ENCODE measurements at regions not wholly inside any gene's neighbourhood (a gene's known extent, or its start where the extent isn't known, plus 50 kb on each side); places are given as distances from the start of the nearest gene placed in this dataset.

DNA sequence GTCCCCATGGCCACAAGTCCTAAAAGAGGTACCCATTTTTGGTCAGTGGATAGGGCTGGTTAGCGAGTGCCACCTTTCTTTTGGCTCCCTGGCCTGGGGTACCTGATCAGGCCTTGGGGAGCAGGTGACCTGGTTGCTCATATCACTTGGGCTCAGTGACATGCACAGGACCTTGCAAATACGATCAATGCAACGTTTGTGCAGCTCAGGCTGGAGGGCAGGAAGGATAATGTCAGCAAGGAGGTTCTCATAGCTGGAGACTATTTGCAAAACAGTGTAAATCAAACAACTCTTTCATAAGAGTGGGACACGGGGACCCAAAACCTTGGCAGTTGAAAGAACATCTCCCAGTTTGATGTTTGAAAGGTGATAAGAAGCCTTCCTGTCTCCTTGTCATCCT, 127.4 kb upstream of the CADM1 start:
- no peak overlapping the region for H3K9ac ChIP-seq (ENCODE audit: low read length)
- no peak overlapping the region for H3K4me3 ChIP-seq (ENCODE audit: low read length)
- no peaks in the 10 kb centered on the region for H3K9me3 ChIP-seq (ENCODE audit: control insufficient read depth, low read depth, low read length)

DNA sequence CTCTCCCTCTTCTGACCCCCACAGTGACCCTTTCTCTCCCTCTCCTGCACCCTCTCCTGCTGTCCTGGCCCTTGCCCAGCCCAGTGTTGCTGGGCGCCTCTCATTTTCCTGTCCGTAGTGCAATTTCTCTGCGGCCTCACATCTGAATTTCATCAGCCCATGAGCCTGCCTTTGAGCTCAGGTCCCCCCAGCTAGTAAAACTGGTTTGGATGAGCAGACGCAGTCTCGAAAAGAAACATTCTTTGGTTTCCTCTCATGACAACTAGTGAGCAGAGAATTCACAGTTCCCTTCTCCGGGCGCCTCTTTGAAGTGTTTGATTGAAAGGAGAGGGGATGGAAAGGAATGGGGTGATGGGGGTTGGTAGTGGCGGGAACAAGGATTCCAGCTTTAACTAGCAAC, 126.0 kb upstream of the CADM1 start:
- Histone ChIP-seq H3K27me3 (ENCODE audit: control insufficient read depth, insufficient read depth, low read length) (peaks cover 4% of the 10 kb centered on the region), H3K27ac (ENCODE audit: low read length) (no peak overlapping the region), H3K4me3 (ENCODE audit: low read length) (no peak overlapping the region), H3K9me3 (ENCODE audit: control insufficient read depth, low read depth, low read length) (no peaks in the 10 kb centered on the region), H3K4me1 (ENCODE audit: control insufficient read depth, low read depth, low read length) (peaks cover 6% of the 10 kb centered on the region), H3K36me3 (ENCODE audit: control insufficient read depth, low read depth, low read length) (no peaks in the 10 kb centered on the region), H3K9ac (ENCODE audit: low read length) (no peak overlapping the region)

More for the DNA sequence above, 127.4 kb upstream of the CADM1 start:
- H3K27me3 ChIP-seq (ENCODE audit: control insufficient read depth, insufficient read depth, low read length), result peaks cover 4% of the 10 kb centered on the region
- H3K27ac ChIP-seq (ENCODE audit: low read length), result no peak overlapping the region
- H3K36me3 ChIP-seq (ENCODE audit: control insufficient read depth, low read depth, low read length), result no peaks in the 10 kb centered on the region
- peaks cover 6% of the 10 kb centered on the region for H3K4me1 ChIP-seq (ENCODE audit: control insufficient read depth, low read depth, low read length)

DNA sequence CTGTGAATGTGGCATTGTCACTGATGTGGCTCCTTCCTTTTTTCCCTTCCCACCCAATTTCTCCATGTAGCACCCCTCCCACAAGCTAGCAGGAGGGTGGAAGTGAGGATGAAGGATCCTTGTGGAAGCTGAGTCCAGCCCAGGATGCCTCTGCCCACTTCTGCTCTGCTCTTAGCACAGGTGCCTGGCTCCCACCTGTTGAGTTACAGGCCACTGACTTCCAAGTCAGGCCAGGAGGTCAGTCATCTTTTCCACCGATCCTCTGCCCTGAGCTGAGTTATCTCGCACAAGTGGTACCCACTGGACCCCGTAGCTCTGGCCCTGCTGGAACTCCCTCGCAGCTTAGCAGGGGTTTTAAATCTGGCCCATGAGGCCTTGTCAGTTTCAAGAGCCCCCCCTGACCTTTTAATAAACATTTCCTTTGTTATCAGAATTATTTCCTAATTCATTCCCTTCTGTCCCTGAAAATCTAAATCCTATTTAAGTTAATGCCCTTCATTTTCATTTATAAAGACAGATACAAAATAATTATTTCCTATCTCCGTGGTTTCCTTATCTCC, 125.3 kb upstream of the CADM1 start:
- Histone ChIP-seq H3K4me3 (ENCODE audit: low read length) (no peak overlapping the region), H3K9ac (ENCODE audit: low read length) (no peak overlapping the region), H3K27ac (ENCODE audit: low read length) (no peak overlapping the region), H3K27me3 (ENCODE audit: control insufficient read depth, insufficient read depth, low read length) (peaks cover 4% of the 10 kb centered on the region), H3K36me3 (ENCODE audit: control insufficient read depth, low read depth, low read length) (no peaks in the 10 kb centered on the region), H3K9me3 (ENCODE audit: control insufficient read depth, low read depth, low read length) (no peaks in the 10 kb centered on the region), H3K4me1 (ENCODE audit: control insufficient read depth, low read depth, low read length) (peaks cover 6% of the 10 kb centered on the region)

DNA sequence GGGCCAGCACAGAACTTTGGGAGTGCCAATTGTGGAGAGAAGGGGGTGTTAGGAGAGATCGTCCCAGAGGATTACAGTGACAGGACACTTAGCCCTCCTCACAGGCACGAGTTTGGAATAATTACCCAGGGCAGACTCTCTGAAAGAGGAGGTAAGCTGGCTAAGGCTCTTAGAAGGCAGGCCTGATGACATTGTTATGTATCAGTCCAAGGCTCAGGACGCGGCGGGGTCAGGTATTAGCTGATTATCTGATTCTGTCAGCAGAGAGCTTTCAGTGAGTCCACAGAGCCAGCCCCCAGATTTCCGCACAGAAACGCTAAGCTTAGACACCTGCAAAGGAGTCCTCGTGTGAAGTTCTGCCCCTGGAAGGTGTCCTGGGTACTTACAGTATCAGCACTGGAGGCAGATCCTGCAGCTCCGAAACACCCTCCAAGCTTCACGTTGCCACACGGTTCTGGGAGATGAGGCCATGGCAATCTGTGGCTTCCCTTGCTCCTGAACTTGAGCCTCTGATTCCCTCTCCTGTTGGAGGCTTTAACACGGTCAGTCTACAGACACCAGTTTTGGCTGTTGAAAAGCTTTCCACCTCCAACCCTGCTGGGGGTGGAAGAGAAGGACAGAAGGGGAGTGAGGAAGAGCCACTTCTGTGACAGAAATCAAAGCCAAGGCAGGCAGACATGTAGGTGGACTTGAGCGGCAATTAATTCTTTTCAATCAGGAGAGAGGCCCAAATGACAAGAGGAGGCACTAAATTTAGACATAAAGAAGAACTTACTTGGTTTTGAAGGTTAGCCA, 123.6 kb upstream of the CADM1 start:
- Histone ChIP-seq H3K4me1 (ENCODE audit: control insufficient read depth, low read depth, low read length) (peaks cover 6% of the 10 kb centered on the region), H3K9ac (ENCODE audit: low read length) (no peak overlapping the region), H3K27me3 (ENCODE audit: control insufficient read depth, insufficient read depth, low read length) (peaks cover 4% of the 10 kb centered on the region), H3K4me3 (ENCODE audit: low read length) (no peak overlapping the region), H3K27ac (ENCODE audit: low read length) (no peak overlapping the region), H3K36me3 (ENCODE audit: control insufficient read depth, low read depth, low read length) (no peaks in the 10 kb centered on the region), H3K9me3 (ENCODE audit: control insufficient read depth, low read depth, low read length) (no peaks in the 10 kb centered on the region)

DNA sequence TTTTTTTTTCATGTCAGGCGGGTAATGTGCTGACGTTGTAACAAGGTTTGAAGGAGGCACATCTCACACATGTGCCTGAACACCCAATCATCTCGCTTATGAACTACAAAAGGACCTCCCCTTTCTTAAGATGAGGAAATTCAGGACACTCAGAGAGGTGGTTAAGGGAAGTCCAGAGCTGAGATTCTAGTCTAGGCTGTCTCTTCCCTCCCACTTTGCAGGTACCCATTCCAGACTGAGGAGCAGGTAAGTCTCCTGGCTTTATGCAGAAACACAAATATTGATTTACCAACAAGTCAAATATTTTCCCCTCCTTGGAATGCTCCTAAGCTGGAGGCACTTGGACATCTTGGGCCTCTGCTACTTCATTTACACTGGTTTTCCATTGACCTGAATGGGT, 122.9 kb upstream of the CADM1 start:
- Histone ChIP-seq H3K27me3 (ENCODE audit: control insufficient read depth, insufficient read depth, low read length) (peaks cover 4% of the 10 kb centered on the region), H3K9me3 (ENCODE audit: control insufficient read depth, low read depth, low read length) (no peaks in the 10 kb centered on the region), H3K27ac (ENCODE audit: low read length) (no peak overlapping the region), H3K36me3 (ENCODE audit: control insufficient read depth, low read depth, low read length) (no peaks in the 10 kb centered on the region), H3K9ac (ENCODE audit: low read length) (no peak overlapping the region), H3K4me3 (ENCODE audit: low read length) (no peak overlapping the region), H3K4me1 (ENCODE audit: control insufficient read depth, low read depth, low read length) (peaks cover 6% of the 10 kb centered on the region)

DNA sequence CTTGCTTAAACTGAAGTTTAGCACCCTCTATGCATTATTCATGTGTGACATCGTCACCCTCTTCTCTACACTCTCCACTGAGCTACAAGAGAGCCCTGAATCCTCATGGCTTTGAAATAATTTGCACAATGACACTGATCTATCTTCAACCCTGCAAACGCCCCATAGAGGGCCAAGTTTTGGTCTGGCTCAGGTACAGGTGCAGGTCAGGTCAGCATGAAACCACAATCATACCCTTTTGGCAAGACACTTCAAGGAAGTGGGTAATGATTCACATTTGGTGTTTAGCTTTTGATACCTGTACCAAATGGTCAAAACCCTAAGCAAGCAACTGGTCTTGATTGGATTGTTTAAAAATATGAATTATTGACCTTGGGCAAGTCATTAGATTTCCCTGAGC, 122.2 kb upstream of the CADM1 start:
- peaks cover 4% of the 10 kb centered on the region for H3K27me3 ChIP-seq (ENCODE audit: control insufficient read depth, insufficient read depth, low read length)
- H3K36me3 ChIP-seq (ENCODE audit: control insufficient read depth, low read depth, low read length), result no peaks in the 10 kb centered on the region
- no peaks in the 10 kb centered on the region for H3K9me3 ChIP-seq (ENCODE audit: control insufficient read depth, low read depth, low read length)
- no peak overlapping the region for H3K27ac ChIP-seq (ENCODE audit: low read length)
- peaks cover 6% of the 10 kb centered on the region for H3K4me1 ChIP-seq (ENCODE audit: control insufficient read depth, low read depth, low read length)
- no peak overlapping the region for H3K9ac ChIP-seq (ENCODE audit: low read length)
- H3K4me3 ChIP-seq (ENCODE audit: low read length), result no peak overlapping the region

DNA sequence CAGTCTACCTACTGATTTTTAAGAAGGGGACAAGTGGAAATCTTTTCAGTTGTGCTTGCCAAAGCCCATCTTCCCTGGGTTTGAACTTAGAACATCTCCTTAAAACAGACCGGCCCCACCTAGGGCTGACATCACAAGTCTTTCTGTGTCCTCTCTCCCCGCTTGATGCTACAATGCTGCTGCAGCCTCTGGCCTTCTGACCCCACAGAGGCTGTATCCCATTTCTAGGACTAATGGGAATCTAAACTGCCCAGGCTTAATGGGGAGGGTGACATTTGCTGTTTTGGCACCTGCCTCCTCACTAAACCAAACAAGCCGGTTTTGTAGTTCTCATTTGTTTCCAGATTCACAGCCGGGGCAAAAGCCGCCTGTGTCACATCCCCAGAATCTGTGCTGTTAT, 121.3 kb upstream of the CADM1 start:
- Histone ChIP-seq H3K9ac (ENCODE audit: low read length) (no peak overlapping the region), H3K9me3 (ENCODE audit: control insufficient read depth, low read depth, low read length) (no peaks in the 10 kb centered on the region), H3K36me3 (ENCODE audit: control insufficient read depth, low read depth, low read length) (no peaks in the 10 kb centered on the region), H3K27ac (ENCODE audit: low read length) (no peak overlapping the region), H3K27me3 (ENCODE audit: control insufficient read depth, insufficient read depth, low read length) (no peaks in the 10 kb centered on the region), H3K4me3 (ENCODE audit: low read length) (no peak overlapping the region), H3K4me1 (ENCODE audit: control insufficient read depth, low read depth, low read length) (peaks cover 4% of the 10 kb centered on the region)

DNA sequence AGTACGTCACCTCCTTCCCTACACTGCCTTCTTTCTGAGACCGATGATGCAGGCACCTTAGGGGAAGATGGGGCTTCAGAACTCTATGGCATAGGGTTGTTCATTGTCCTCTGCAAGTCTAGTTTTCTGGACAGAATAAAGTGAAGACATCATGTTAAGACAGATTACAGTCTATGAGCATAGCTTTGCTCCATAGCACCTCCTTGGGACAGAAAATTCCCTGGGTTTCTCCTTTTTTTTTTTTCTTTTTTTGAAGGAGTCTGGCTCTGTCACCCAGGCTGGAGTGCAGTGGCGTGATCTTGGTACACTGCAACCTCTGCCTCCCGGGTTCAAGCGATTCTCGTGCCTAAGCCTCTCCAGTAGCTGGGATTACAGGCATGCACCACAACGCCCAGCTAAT, 119.8 kb upstream of the CADM1 start:
- Histone ChIP-seq H3K9me3 (ENCODE audit: control insufficient read depth, low read depth, low read length) (no peaks in the 10 kb centered on the region), H3K4me1 (ENCODE audit: control insufficient read depth, low read depth, low read length) (no peaks in the 10 kb centered on the region), H3K27me3 (ENCODE audit: control insufficient read depth, insufficient read depth, low read length) (no peaks in the 10 kb centered on the region), H3K4me3 (ENCODE audit: low read length) (no peak overlapping the region), H3K36me3 (ENCODE audit: control insufficient read depth, low read depth, low read length) (no peaks in the 10 kb centered on the region), H3K27ac (ENCODE audit: low read length) (no peak overlapping the region), H3K9ac (ENCODE audit: low read length) (no peak overlapping the region)

DNA sequence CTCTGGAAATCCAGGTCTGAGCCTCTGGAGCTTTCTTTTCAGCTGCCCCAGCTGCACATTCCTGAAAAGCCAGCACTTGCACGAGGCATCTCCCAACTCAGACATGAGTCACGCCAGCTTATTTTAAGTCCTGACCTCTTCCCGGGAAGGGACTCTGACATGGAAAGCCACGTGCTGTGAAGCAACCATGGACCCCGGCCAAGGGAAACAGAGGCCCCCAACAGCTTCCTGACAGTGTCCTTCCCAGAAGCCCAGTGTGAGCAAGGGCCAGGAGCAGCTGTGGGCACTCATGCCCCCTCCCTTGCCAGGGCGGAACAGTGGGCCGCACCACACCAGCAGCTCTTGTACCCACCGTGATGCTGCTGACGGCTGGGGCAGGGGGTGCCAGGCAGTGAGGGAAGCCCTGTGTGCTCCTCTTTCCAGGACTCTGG, 118.8 kb upstream of the CADM1 start:
- Histone ChIP-seq H3K4me3 (ENCODE audit: low read length) (no peak overlapping the region), H3K27ac (ENCODE audit: low read length) (no peak overlapping the region), H3K36me3 (ENCODE audit: control insufficient read depth, low read depth, low read length) (no peaks in the 10 kb centered on the region), H3K4me1 (ENCODE audit: control insufficient read depth, low read depth, low read length) (no peaks in the 10 kb centered on the region), H3K9ac (ENCODE audit: low read length) (no peak overlapping the region), H3K9me3 (ENCODE audit: control insufficient read depth, low read depth, low read length) (no peaks in the 10 kb centered on the region), H3K27me3 (ENCODE audit: control insufficient read depth, insufficient read depth, low read length) (no peaks in the 10 kb centered on the region)

DNA sequence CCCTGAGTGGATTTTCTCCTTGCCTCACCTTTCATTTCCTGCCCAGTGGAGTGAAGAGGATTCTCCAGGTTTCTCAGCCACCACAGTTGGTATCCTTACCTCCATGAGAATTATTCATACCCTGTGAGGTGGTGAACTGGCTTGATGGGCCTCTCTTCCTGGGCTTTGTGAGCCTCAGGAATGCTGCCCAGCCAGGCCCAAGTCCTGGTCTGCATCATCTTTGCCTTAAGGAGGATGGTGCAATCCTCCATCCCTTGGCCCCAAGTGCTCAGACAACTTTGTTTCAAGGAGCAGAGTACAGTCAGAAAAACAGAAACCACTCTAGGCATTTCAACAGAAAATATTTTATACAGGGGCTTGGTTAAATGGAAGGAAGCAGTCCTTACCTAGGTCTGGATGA, 114.2 kb upstream of the CADM1 start:
- H3K9me3 ChIP-seq (ENCODE audit: control insufficient read depth, low read depth, low read length), result no peaks in the 10 kb centered on the region
- H3K27ac ChIP-seq (ENCODE audit: low read length), result no peak overlapping the region
- H3K4me1 ChIP-seq (ENCODE audit: control insufficient read depth, low read depth, low read length), result no peaks in the 10 kb centered on the region
- H3K27me3 ChIP-seq (ENCODE audit: control insufficient read depth, insufficient read depth, low read length), result no peaks in the 10 kb centered on the region
- H3K4me3 ChIP-seq (ENCODE audit: low read length), result no peak overlapping the region
- H3K9ac ChIP-seq (ENCODE audit: low read length), result no peak overlapping the region
- H3K36me3 ChIP-seq (ENCODE audit: control insufficient read depth, low read depth, low read length), result no peaks in the 10 kb centered on the region

DNA sequence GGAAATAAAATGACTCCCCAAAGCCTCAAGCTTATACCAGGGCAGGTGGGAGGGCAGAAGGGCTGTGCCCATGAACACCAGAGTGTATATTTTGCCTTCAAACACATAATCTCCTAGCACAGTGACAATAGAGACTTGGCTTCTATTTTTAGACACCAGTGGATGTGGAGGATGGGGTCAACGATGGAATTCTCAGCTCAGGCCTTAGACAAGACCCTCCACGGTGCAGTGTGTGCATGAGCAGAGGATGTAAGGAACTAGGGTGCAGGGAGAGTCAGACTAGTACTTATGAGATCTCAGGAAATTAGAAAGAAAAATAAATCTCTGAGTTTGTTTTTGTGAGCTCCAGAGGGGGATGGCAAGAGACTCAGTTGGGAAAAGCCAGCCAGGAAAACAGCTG, 113.6 kb upstream of the CADM1 start:
- no peaks in the 10 kb centered on the region for H3K9me3 ChIP-seq (ENCODE audit: control insufficient read depth, low read depth, low read length)
- H3K4me3 ChIP-seq (ENCODE audit: low read length), result no peak overlapping the region
- peaks cover 1% of the 10 kb centered on the region for H3K4me1 ChIP-seq (ENCODE audit: control insufficient read depth, low read depth, low read length)
- no peaks in the 10 kb centered on the region for H3K36me3 ChIP-seq (ENCODE audit: control insufficient read depth, low read depth, low read length)
- H3K27me3 ChIP-seq (ENCODE audit: control insufficient read depth, insufficient read depth, low read length), result no peaks in the 10 kb centered on the region
- H3K27ac ChIP-seq (ENCODE audit: low read length), result no peak overlapping the region
- H3K9ac ChIP-seq (ENCODE audit: low read length), result no peak overlapping the region

DNA sequence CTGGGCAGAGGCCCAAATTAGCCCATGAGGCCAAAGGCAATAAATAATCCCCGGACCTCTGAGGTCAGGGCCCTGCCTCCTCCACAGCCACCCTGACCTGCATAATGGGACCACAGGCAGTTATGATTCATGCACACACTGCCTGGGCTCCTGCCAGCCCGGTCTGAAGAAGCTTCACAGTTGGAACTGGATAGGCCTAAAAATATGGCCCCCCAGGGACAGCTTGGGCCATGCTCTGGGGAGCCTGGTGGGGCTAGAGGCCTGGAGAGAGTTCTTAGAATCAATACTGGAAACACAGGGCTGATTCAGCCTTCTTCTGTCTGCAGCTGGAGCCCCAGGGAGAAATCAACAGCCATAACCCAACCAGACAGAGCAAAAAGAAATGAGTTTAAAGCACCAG, 112.8 kb upstream of the CADM1 start:
- H3K4me3 ChIP-seq (ENCODE audit: low read length), result no peak overlapping the region
- H3K36me3 ChIP-seq (ENCODE audit: control insufficient read depth, low read depth, low read length), result no peaks in the 10 kb centered on the region
- H3K9ac ChIP-seq (ENCODE audit: low read length), result no peak overlapping the region
- no peak overlapping the region for H3K27ac ChIP-seq (ENCODE audit: low read length)
- peaks cover 9% of the 10 kb centered on the region for H3K4me1 ChIP-seq (ENCODE audit: control insufficient read depth, low read depth, low read length)
- H3K9me3 ChIP-seq (ENCODE audit: control insufficient read depth, low read depth, low read length), result no peaks in the 10 kb centered on the region
- no peaks in the 10 kb centered on the region for H3K27me3 ChIP-seq (ENCODE audit: control insufficient read depth, insufficient read depth, low read length)

Measured in iPS-18a (cell line).